H54 (cell line): ENCODE measurements at regions not wholly inside any gene's neighbourhood (a gene's known extent, or its start where the extent isn't known, plus 50 kb on each side); places are given as distances from the start of the nearest gene placed in this dataset.

Experiments
- DNase-seq: peaks from one replicate; pipeline ENCODE4 v3.0.0; 2011; ENCODE audit warnings: low spot score, mixed read lengths; ENCODE audit not compliant: insufficient read length
- FAIRE-seq: peaks from 3 replicates; lab custom pipeline; 2011; peaks lifted over from hg19 to GRCh38; lab: Jason Lieb, UNC
- POLR2A ChIP-seq: IDR thresholded peaks from 2 replicates; pipeline ENCODE4 v1.6.1; 2011; ENCODE audit warnings: low read depth, mild to moderate bottlenecking, low read length

DNA sequence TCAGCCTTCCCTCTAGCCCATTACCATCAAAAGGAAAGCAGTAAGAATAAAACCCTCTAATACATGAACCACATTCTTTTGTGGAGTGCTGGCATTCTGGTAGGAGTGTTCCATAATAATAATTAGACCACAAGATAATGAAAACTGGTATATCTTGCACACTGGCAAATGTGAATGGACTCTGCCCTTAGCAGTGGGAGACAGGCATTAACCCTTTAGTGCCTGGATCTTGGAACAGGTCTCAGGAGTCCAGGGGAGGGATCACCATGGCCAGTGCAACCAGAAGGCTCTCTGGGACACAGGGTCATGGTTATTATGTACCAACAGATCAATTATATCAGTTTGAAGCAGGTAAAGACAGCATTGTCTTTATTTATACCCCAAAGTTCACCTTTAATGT is 387.5 kb upstream of the TMPO start:
- no peak for TF ChIP-seq POLR2A
- no peak for DNase-seq
- no peak for FAIRE-seq

DNA sequence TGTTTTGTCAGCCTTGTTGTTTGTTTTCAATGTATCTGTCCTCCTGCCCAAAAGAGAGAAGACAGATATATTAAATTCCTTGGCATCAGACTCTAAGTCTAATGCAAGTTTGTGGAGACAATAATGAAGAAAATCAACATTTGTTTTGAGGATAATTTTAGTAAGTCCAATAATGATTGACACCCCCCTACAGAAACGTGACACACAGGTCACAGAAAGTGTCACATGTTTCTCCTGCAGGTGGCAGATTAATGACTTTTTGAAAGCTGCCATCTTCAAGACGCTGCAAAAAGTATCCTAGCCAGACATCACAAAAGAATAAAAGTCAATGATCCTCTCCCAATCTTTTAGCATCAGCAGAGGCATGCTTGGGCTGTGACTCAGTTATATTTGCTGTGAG is 378.8 kb upstream of the TMPO start:
- no peak for FAIRE-seq

DNA sequence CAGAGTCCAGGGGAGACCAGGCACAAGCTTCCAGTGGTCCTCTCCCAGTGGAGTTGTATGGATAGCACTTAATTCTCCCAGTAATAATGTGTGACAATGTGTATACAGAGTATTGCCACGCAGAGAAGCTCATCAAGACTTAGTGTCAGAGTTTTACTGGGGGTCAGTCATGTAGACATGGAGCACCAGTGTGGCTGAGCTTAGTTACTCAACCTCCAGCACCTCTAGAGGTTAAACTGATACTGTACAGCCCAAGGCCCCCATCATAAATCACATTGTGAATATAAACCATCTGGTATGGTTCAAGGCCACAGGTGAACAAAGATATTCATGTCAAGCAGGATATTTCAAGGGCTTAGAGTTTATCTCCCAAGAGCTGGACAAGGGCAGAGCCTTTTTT is 378.1 kb upstream of the TMPO start:
- no peak for FAIRE-seq
- DNase-seq, result no peak
- no peak for TF ChIP-seq POLR2A

More for the DNA sequence above, 378.8 kb upstream of the TMPO start:
- TF ChIP-seq POLR2A, result no peak
- DNase-seq, result no peak

DNA sequence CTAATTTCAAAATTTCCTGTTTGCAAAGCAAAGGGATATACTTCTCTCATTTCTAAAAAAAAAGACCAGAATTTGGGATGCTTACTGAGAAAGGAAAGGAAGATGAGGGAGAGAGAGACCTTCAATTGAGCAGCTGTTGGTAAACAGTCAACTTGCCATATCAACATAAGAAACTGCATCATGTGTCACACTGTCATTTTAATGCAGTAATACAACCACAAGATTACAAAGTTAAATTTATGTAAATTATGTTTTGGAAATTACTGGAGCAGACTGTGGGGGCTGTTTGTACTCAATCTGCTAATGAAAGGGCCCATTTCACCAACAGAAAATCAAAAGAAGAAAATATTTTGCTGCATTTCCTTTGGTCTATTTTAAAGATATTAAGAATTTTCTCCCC is 370.4 kb upstream of the TMPO start:
- DNase-seq (no peak), FAIRE-seq (no peak)
- TF ChIP-seq POLR2A, result no peak

DNA sequence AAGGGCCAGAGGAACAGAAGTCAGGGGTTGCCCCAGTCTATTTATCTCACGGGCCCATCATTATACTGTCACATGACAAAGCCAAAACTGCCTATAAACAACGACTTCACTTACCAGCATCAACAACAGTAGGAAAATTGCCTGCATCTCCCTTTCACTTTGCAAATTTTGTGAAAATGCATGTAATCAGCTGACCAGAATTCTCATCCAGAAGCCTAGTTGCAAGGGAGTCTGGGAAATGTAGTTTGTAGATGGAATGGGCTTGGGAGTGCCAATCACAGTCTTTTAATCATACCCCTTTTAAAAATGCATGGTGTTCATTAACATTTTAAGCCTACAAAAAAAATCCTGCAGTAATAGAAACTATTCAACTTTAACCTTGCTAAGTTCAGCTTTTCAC is 369.3 kb upstream of the TMPO start:
- no peak for FAIRE-seq
- no peak for DNase-seq
- no peak for TF ChIP-seq POLR2A

DNA sequence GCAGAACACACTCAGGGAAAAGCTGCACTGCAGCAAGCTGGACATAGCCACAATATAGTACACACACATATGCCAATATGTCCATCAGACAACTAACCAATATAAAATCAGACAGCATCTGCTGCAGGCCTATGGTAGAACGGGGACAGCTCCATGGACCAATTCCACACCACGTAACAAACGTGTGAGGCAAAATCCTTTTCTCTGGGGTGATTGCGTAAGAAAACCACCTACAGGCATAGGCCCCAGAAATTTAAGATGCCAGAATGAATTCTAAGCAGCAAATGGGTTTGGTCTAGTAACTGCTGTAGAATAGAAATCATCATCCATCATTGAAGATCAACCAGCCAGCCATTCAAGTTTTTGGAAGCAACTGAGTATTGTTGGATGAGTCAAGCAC is 368.9 kb upstream of the TMPO start:
- FAIRE-seq (no peak), DNase-seq (no peak)
- TF ChIP-seq POLR2A, result no peak

DNA sequence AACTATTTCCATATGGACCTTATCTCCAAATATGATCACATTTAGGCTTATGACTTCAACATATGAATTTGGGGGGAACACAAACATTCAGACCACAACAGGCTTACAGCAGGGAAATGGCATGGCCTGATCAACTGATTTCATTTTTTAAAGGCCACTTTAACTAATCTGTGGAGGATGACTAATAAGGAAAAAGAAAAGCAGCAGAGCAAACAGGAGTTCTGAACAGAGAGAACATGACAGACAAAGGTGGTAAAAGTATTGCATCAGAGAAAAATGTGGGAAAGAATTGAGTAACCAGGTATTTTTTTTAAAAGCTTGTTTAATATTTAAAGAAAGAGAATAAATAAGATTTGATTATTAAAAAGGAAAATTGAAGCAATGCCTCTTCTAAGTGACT is 366.1 kb upstream of the TMPO start:
- no peak for TF ChIP-seq POLR2A
- DNase-seq (no peak), FAIRE-seq (no peak)

DNA sequence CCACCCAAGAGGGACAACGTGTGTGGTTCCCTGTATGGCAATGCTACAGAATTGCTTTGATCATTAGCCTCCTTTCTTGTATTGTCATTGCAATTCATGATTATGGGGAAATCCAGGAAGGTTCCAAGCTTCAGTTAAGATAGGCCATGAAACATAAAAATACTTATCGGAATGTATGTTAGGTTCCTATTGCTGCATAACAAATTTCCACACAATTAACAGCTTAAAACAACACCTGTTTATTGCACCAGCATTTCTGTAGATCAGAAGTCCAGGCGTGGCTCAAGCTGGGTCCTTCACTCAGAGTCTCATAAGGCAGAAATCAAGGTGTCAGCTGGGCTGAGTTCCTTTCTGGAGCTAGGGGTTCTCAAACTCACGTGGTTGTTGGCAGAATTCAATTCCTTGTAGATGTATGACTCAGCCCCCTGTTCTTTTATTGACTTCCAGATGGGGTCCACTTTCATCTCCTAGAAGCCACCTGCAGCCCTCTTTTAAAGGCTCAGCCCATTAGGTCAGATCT is 365.6 kb upstream of the TMPO start:
- no peak for DNase-seq
- FAIRE-seq, result no peak
- TF ChIP-seq POLR2A, result no peak

DNA sequence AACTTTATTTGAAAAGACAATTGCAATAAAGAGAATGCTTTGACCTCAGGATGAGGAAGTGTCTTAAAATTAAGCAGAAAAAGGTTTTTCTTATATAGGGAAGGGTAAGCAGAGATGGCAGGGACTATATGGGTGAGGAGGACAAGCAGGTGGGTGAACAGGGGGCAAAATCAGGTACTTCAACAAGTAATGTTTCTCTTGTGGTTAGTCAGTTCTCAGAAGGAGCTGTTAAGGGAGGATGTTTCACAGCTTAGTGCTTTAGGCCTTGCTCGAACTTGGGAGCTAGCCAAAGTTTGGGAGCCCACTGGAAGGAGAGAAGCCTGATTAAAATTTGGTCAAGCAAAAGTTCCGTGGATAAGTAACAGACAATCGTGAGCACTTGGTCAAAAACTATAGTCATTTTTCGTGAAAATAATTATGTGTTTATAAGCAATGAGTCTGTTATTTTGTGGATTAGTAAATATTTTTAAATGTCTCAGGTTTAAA is 364.2 kb upstream of the TMPO start:
- FAIRE-seq, result no peak
- no peak for TF ChIP-seq POLR2A
- no peak for DNase-seq

DNA sequence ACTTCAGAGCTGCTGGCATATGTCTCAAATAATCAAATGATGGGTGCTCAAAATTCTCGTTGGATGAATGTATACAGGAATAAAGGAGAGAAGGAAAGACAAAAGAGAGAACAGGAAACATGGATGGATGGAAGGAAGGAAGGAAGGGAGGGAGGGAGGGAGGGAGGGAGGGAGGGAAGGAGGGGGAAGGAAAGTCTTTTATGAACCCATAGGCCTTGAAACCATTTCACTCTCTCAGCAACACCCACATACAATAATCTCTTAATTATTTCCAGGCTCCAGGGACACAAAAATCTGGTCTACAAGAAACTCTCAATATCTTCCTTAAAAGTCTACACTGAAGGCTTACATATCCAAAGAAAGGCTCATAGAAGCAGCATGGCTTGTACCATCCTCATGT is 363.4 kb upstream of the TMPO start:
- no peak for DNase-seq
- no peak for TF ChIP-seq POLR2A
- no peak for FAIRE-seq

DNA sequence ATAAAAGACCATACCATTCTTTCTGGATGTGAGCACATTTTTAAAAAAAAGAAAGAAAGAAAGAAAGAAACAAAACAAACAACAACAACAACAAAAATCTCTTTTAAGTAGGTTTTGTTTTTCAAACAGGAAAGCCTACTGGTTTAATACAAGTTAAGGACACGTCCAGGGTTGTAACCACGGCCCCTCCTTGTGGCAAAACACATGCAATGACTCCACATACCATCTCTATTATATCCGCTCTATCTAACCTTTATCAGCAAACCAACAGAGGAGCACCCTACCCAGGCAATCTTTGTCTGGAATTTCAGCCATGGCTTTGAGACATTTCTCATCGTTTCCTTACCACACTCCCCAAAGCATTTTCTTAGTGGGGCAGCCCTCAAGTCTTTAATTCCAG is 360.5 kb upstream of the TMPO start:
- FAIRE-seq (no peak), DNase-seq (no peak)
- no peak for TF ChIP-seq POLR2A

DNA sequence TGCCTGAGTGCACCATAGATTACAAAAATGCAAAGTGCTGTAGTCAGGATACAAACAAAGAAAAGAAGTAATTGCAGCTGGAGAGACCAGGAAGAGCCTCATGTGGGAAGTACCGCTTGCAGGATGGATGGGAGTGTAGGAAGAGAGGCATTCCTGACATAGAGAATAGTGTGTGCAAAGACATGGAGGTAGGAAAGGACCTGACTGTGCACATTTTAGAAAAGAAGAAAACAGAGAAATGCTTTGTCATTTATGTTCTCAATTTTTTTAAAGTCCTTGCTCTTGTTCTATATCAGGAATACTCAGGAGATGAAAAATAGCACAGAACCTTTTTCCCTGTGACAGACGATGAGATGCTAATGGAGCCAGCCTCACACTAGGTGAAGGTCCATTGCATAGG is 358.7 kb upstream of the TMPO start:
- DNase-seq (no peak), FAIRE-seq (no peak)
- TF ChIP-seq POLR2A, result no peak

DNA sequence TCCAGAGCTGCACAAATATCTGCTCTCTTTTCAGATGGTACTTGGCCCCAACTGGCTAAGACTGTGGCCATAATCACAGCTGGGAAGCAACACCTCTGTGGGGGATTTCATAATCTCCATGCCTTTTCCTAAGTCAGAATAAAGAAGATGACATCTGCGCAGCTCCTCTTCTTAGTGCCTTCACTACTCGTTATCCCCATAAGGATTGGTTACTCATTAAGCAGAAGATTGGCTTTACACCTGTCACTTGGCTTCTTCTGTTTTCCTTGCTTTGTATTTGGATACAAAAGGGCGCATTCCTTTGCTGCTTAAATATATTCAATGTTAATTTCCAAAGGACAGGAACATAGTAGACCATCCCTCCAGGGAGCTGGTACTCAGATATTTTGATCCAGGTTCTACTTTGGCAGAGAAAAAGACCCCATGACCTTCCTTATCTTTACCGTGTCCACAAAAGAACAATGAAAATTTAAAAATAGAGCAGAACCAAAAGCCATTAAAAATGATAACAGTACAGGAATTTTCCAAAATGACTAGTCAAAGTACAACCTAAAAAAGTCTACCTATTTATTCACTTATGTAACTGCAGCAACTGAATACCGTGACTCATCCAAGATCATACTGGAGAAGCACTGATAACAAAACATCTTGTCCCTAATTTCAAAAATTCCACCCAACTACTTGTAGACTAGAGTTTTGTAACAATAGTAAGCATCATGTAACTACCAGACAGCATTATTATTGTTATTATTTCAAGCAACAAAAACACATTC is 352.3 kb upstream of the TMPO start:
- DNase-seq (no peak), FAIRE-seq (no peak)
- TF ChIP-seq POLR2A, result no peak

DNA sequence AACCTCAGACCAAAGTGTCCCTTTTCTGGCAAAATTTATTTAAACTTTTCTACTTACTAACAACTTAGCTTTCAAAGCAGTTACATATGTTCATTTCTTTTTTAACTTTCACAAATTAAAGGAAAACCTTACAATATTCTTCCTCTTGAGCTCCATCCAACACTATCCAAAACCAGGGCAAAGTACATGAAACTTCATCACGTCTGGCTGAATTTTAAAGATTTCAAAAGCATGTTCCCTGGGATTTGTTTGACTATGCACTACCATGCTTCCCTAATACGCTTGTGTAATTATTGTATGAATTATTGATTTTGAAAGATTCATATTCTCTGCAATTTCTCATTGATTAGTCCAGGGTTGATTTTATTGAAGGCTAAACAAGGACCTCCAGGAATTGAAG is 343.1 kb upstream of the TMPO start:
- no peak for FAIRE-seq
- no peak for DNase-seq
- no peak for TF ChIP-seq POLR2A

DNA sequence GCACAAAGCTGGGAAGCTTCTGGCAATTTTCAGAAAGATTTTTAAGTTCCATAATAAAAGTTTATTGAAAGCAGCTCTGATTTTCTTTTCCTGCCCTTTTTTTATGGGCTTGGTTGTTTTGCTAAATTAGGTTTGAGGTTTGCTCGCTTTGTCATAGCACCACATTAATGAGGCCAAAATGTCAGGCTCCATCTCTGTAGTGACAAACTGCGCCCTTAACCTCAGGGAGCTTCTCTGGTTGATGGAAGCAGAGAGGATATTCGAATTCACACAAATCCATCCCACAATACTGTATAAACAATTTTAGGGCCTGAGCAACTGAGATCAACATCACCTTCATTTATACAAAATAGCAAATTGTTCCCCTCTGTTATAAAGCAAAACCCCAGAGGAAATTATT is 342.6 kb upstream of the TMPO start:
- FAIRE-seq, result no peak
- no peak for DNase-seq
- TF ChIP-seq POLR2A, result no peak
